ENCODE measurements at regions not wholly inside any gene's neighbourhood (a gene's known extent, or its start where the extent isn't known, plus 50 kb on each side); places are given as distances from the start of the nearest gene placed in this dataset.

DNA sequence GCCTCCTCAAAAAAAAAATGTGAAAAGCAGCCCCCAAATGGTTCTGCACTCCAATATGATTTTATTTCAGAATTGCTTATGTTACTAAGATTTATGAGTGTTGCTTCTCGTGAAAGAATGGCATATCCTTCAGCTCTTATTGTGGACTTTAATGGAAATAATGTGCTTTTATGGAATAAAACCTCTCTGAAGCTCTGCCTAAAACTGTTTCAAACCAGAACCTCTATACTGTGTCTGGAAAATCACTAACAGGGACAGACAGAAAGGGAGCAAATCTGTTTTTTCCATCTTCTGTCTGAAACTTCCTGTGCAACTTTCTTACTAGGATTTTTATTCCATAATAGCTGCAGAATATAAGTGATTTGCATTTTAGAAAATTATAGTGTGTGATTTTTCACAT lies 493.1 kb downstream of the ANKRD50 start:
- TF ChIP-seq, protein P1, sequence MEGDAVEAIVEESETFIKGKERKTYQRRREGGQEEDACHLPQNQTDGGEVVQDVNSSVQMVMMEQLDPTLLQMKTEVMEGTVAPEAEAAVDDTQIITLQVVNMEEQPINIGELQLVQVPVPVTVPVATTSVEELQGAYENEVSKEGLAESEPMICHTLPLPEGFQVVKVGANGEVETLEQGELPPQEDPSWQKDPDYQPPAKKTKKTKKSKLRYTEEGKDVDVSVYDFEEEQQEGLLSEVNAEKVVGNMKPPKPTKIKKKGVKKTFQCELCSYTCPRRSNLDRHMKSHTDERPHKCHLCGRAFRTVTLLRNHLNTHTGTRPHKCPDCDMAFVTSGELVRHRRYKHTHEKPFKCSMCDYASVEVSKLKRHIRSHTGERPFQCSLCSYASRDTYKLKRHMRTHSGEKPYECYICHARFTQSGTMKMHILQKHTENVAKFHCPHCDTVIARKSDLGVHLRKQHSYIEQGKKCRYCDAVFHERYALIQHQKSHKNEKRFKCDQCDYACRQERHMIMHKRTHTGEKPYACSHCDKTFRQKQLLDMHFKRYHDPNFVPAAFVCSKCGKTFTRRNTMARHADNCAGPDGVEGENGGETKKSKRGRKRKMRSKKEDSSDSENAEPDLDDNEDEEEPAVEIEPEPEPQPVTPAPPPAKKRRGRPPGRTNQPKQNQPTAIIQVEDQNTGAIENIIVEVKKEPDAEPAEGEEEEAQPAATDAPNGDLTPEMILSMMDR (IDR thresholded peaks at IDR 0.05) = no peak
- TF ChIP-seq ZFX (IDR thresholded peaks at IDR 0.05; ENCODE audit: borderline replicate concordance) = no peak

Data from 22Rv1 (cell line).